Lung (tissue), 11 donors: ENCODE measurements at regions not wholly inside any gene's neighbourhood (a gene's known extent, or its start where the extent isn't known, plus 50 kb on each side); places are given as distances from the start of the nearest gene placed in this dataset.

Experiments used
- ATAC-seq: fragments of 200-7000 bp; cut with Tn5 transposase; one replicate; pipeline ENCODE4 v1.9.1; 2020; ENCODE audit warnings: moderate number of reproducible peaks; ENCODE audit not compliant: insufficient read depth, low FRiP score
- DNase-seq, 3 donors: peaks; one replicate each; pipeline ENCODE4 v3.0.0-alpha.2; 2013 to 2017
- H3K27ac ChIP-seq, 2 donors: one replicate each; pipeline ENCODE4 v1.5.1; 2013; ENCODE audit warnings: mild to moderate bottlenecking in 2 of 2, moderate library complexity in 2 of 2, control low read depth in 1 of 2, inconsistent platforms in 1 of 2, low read depth in 1 of 2, low read length in 1 of 2
- H3K27me3 ChIP-seq, 3 donors: one replicate each; pipeline ENCODE4 v1.5.1; 2013; ENCODE audit warnings: low read length in 2 of 3; ENCODE audit not compliant: control insufficient read depth in 3 of 3, insufficient read depth in 3 of 3
- H3K36me3 ChIP-seq, 4 donors: one replicate each; pipeline ENCODE4 v1.5.1; 2013; ENCODE audit warnings: low read length in 4 of 4, mild to moderate bottlenecking in 1 of 4, moderate library complexity in 1 of 4; ENCODE audit not compliant: control insufficient read depth in 4 of 4, insufficient read depth in 4 of 4
- H3K4me1 ChIP-seq, 5 donors: one replicate each; pipeline ENCODE4 v1.5.1; 2013; ENCODE audit warnings: low read length in 5 of 5, mild to moderate bottlenecking in 2 of 5, moderate library complexity in 1 of 5; ENCODE audit not compliant: control insufficient read depth in 5 of 5, insufficient read depth in 5 of 5
- H3K4me3 ChIP-seq: one replicate; pipeline ENCODE4 v1.5.1; 2013; ENCODE audit warnings: mild to moderate bottlenecking, control low read depth, moderate library complexity
- H3K9ac ChIP-seq, 2 donors: one replicate each; pipeline ENCODE4 v1.5.1; 2013; ENCODE audit warnings: low read length in 2 of 2, control low read depth in 1 of 2; ENCODE audit not compliant: insufficient read depth in 1 of 2
- H3K9me3 ChIP-seq, 4 donors: one replicate each; pipeline ENCODE4 v1.5.1; 2013; ENCODE audit warnings: low read length in 3 of 4, mild to moderate bottlenecking in 1 of 4, moderate library complexity in 1 of 4; ENCODE audit not compliant: control insufficient read depth in 4 of 4, insufficient read depth in 3 of 4
- WGBS, 2 donors: extraction: QIAGEN DNeasy Blood & Tissue Kit; methylation state at CpG; one replicate each; pipeline ENCODE4 v1.1.7; 2013; 5-methylcytosine and 5-hydroxymethylcytosine counted together
- TF ChIP-seq, protein P1 (sequence below): IDR thresholded peaks from 2 replicates; pipeline ENCODE4 v1.5.1; 2012; ENCODE audit warnings: mild to moderate bottlenecking; ENCODE audit errors: control extremely low read depth, extremely low read depth
- donor health status: control.
- donor health status: control.
- donor health status: Bipolar disorder and iron deficiency.
- donor health status: healthy.
- donor health status: DM: yes; HTN: yes; CAD: no.

DNA sequence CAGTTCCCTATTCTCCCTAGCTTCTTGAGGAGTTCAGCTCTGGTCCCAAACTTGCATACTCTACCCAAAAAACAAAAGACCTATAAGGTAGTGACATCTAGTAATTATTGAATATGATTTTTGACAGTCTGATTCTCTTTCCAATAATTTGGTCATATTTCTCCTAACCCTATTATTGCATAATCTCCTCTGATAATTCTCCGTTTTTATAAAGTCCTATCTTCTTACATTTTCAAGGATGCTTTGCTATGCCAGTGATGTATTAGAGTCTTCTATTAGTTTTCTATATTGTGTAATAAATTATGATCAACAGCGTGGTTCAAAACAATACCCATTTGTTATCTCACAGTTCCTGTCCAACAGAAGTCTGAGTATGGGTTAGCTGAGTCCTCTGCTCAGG lies 426.3 kb downstream of the BCL11A start:
- DNase-seq (no peak), ATAC-seq (no peak)
- WGBS, 2 donors: 84 to 90% methylated on average over 2 of the region's 2 CpGs
- TF ChIP-seq, protein P1, sequence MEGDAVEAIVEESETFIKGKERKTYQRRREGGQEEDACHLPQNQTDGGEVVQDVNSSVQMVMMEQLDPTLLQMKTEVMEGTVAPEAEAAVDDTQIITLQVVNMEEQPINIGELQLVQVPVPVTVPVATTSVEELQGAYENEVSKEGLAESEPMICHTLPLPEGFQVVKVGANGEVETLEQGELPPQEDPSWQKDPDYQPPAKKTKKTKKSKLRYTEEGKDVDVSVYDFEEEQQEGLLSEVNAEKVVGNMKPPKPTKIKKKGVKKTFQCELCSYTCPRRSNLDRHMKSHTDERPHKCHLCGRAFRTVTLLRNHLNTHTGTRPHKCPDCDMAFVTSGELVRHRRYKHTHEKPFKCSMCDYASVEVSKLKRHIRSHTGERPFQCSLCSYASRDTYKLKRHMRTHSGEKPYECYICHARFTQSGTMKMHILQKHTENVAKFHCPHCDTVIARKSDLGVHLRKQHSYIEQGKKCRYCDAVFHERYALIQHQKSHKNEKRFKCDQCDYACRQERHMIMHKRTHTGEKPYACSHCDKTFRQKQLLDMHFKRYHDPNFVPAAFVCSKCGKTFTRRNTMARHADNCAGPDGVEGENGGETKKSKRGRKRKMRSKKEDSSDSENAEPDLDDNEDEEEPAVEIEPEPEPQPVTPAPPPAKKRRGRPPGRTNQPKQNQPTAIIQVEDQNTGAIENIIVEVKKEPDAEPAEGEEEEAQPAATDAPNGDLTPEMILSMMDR: no peak
- Histone ChIP-seq H3K27ac (no peak overlapping the region), H3K9ac (no peak overlapping the region), H3K4me3 (no peak overlapping the region), H3K4me1 (no peaks in the 10 kb centered on the region), H3K9me3 (peaks cover 0 to 4% (median 1%) of the 10 kb centered on the region in 4 donors), H3K36me3 (no peaks in the 10 kb centered on the region), H3K27me3 (no peaks in the 10 kb centered on the region)

DNA sequence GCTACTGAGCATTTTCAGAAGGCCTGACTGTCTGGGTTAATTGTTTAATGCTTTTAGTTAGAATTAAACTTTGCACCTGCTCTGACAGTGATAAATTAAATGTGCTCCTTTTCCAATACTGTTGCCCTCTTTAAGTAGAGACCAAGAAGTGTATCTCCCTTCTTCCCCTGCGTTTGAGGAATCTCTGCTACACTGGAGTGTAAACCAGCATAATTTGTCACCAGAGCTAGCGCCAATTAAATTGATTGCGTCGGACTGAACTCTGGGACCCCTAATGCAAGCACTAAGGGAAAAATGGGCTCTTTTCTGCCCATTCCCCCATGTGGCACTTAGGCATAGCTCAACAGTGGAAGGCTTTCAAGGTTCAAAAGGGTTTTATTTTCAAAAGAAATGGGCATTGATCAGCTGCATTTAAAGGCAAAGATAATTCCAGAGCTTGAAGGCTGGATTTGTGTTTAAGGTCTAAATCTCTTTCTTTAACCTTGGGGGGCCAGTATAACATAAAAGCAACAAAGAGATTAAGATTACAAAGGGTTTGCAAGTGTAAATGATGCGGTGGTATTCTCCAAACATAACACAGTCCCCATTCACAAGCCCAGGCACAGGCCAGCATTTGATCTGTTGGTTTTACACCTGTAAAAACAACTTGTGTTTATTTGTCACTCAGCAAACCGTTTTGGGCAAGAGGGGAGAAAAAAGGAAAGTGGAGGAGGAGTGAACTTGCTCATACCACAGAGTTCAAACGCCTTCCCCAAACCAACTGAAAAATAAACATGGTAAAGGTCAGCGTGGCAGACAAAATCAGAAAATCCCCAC lies 427.6 kb downstream of the BCL11A start:
- TF ChIP-seq, protein P1: no peak
- Histone ChIP-seq H3K4me1 (no peaks in the 10 kb centered on the region), H3K27ac (no peak overlapping the region), H3K36me3 (no peaks in the 10 kb centered on the region), H3K27me3 (no peaks in the 10 kb centered on the region), H3K9me3 (peaks cover 0 to 4% (median 1%) of the 10 kb centered on the region in 4 donors), H3K4me3 (no peak overlapping the region), H3K9ac (no peak overlapping the region)
- DNase-seq (no peak), ATAC-seq (no peak)
- 50 to 68% methylated on average over 8 of the region's 8 CpGs for WGBS, 2 donors

DNA sequence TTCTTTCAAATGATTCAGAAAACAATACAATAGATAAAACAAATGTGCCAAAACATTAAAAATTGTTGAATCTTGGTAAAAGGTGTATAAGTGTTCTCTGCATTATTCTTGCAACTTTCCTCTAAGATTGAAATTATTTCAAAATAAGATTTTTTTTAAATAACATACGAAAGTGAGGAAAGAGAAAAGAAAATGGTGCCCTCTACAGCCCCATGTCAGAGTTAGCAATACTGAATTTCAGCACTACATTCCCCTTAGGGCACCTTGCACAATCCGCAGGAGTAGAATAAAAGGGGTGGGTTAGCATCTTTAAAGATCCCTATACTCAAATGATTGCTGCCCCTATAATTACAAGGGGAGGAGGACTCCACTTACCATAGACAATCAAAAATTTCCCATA lies 433.7 kb downstream of the BCL11A start:
- 77 to 91% methylated on average over 2 of the region's 2 CpGs for WGBS, 2 donors
- no peak overlapping the region for H3K27ac ChIP-seq
- H3K9me3 ChIP-seq: peaks cover 0 to 2% (median under 1%) of the 10 kb centered on the region in 4 donors
- TF ChIP-seq, protein P1: no peak
- no peak for ATAC-seq
- no peak for DNase-seq
- no peak overlapping the region for H3K9ac ChIP-seq
- no peaks in the 10 kb centered on the region for H3K27me3 ChIP-seq
- H3K36me3 ChIP-seq: no peaks in the 10 kb centered on the region
- no peaks in the 10 kb centered on the region for H3K4me1 ChIP-seq
- H3K4me3 ChIP-seq: no peak overlapping the region
